IPS-15b (cell line): ENCODE measurements at regions not wholly inside any gene's neighbourhood (a gene's known extent, or its start where the extent isn't known, plus 50 kb on each side); places are given as distances from the start of the nearest gene placed in this dataset.
"Not testable (repeated sequence)": the region's sequence is repeated elsewhere in the genome, so short reads cannot be mapped to it uniquely, and the experiment has no call there.

Experiments
- H3K27me3 ChIP-seq: one replicate; pipeline ENCODE4 v1.6.1; 2013; ENCODE audit warnings: low read length; ENCODE audit not compliant: control insufficient read depth, insufficient read depth
- H3K36me3 ChIP-seq: one replicate; pipeline ENCODE4 v1.6.1; 2013; ENCODE audit warnings: low read length; ENCODE audit not compliant: control insufficient read depth, insufficient read depth
- H3K4me1 ChIP-seq: one replicate; pipeline ENCODE4 v1.6.1; 2013; ENCODE audit warnings: mild to moderate bottlenecking, low read length; ENCODE audit not compliant: control insufficient read depth, insufficient read depth
- H3K4me3 ChIP-seq: one replicate; pipeline ENCODE4 v1.5.1; 2013; ENCODE audit warnings: low read depth, low read length
- H3K9ac ChIP-seq: one replicate; pipeline ENCODE4 v1.6.1; 2013; ENCODE audit warnings: low read depth, mild to moderate bottlenecking, low read length
- H3K9me3 ChIP-seq: one replicate; pipeline ENCODE4 v1.6.1; 2013; ENCODE audit warnings: mild to moderate bottlenecking, low read length; ENCODE audit not compliant: control insufficient read depth, insufficient read depth

- H3K4me3 ChIP-seq, result no peak overlapping the region
- no peaks in the 10 kb centered on the region for H3K36me3 ChIP-seq
- H3K27me3 ChIP-seq, result no peaks in the 10 kb centered on the region
- H3K4me1 ChIP-seq, result peaks cover 1% of the 10 kb centered on the region
- no peak overlapping the region for H3K9ac ChIP-seq
- H3K9me3 ChIP-seq, result no peaks in the 10 kb centered on the region
Observed at GRCh38 chr14:44607701-44608100, 100.6 kb upstream of the FSCB start.

GRCh38 chr14:44606576-44606975, 99.5 kb upstream of the FSCB start:
- Histone ChIP-seq H3K9ac (no peak overlapping the region), H3K36me3 (no peaks in the 10 kb centered on the region), H3K9me3 (no peaks in the 10 kb centered on the region), H3K27me3 (no peaks in the 10 kb centered on the region), H3K4me3 (no peak overlapping the region), H3K4me1 (peaks cover 3% of the 10 kb centered on the region)

GRCh38 chr14:44601266-44601665, 94.2 kb upstream of the FSCB start:
- H3K4me3 ChIP-seq, H3K9me3 ChIP-seq, H3K27me3 ChIP-seq, H3K36me3 ChIP-seq, H3K4me1 ChIP-seq, H3K9ac ChIP-seq: not testable (repeated sequence)

- Histone ChIP-seq H3K4me3 (no peak overlapping the region), H3K27me3 (no peaks in the 10 kb centered on the region), H3K36me3 (no peaks in the 10 kb centered on the region), H3K4me1 (no peaks in the 10 kb centered on the region), H3K9ac (no peak overlapping the region), H3K9me3 (no peaks in the 10 kb centered on the region)
Observed at GRCh38 chr14:44589180-44589579, 82.1 kb upstream of the FSCB start.

- Histone ChIP-seq H3K36me3 (no peaks in the 10 kb centered on the region), H3K4me3 (no peak overlapping the region), H3K27me3 (no peaks in the 10 kb centered on the region), H3K9me3 (no peaks in the 10 kb centered on the region), H3K4me1 (no peaks in the 10 kb centered on the region), H3K9ac (no peak overlapping the region)
Observed at GRCh38 chr14:44586910-44587309, 79.8 kb upstream of the FSCB start.

- H3K36me3 ChIP-seq, result no peaks in the 10 kb centered on the region
- H3K27me3 ChIP-seq, result no peaks in the 10 kb centered on the region
- H3K4me1 ChIP-seq, result no peaks in the 10 kb centered on the region
- H3K4me3 ChIP-seq, result no peak overlapping the region
- H3K9me3 ChIP-seq, result no peaks in the 10 kb centered on the region
- H3K9ac ChIP-seq, result no peak overlapping the region
Observed at GRCh38 chr14:44576356-44576755, 69.3 kb upstream of the FSCB start.

- no peaks in the 10 kb centered on the region for H3K4me1 ChIP-seq
- H3K36me3 ChIP-seq, result no peaks in the 10 kb centered on the region
- no peak overlapping the region for H3K9ac ChIP-seq
- no peaks in the 10 kb centered on the region for H3K9me3 ChIP-seq
- no peaks in the 10 kb centered on the region for H3K27me3 ChIP-seq
- H3K4me3 ChIP-seq, result no peak overlapping the region
Observed at GRCh38 chr14:44567997-44568396, 60.9 kb upstream of the FSCB start.

GRCh38 chr14:44565968-44566367, 58.9 kb upstream of the FSCB start:
- no peak overlapping the region for H3K4me3 ChIP-seq
- no peaks in the 10 kb centered on the region for H3K36me3 ChIP-seq
- no peak overlapping the region for H3K9ac ChIP-seq
- H3K27me3 ChIP-seq, result no peaks in the 10 kb centered on the region
- H3K4me1 ChIP-seq, result no peaks in the 10 kb centered on the region
- H3K9me3 ChIP-seq, result no peaks in the 10 kb centered on the region

- Histone ChIP-seq H3K9ac (no peak overlapping the region), H3K9me3 (no peaks in the 10 kb centered on the region), H3K4me3 (no peak overlapping the region), H3K4me1 (no peaks in the 10 kb centered on the region), H3K27me3 (no peaks in the 10 kb centered on the region), H3K36me3 (no peaks in the 10 kb centered on the region)
Observed at GRCh38 chr14:44564908-44565307, 57.8 kb upstream of the FSCB start.
